PFSK-1 (cell line): ENCODE measurements at regions not wholly inside any gene's neighbourhood (a gene's known extent, or its start where the extent isn't known, plus 50 kb on each side); places are given as distances from the start of the nearest gene placed in this dataset.

Source experiments
- FOXP2 ChIP-seq: optimal IDR thresholded peaks from 2 replicates; pipeline ENCODE3; 2011; ENCODE audit warnings: borderline replicate concordance, control low read depth, inconsistent platforms; ENCODE audit not compliant: insufficient read depth; ENCODE audit errors: extremely low read length, extremely low read depth
- POLR2AphosphoS5 ChIP-seq: IDR thresholded peaks from 2 replicates; pipeline ENCODE4 v1.6.1; 2012; ENCODE audit warnings: low read depth, mild to moderate bottlenecking, control low read depth, low read length, moderate library complexity
- TAF1 ChIP-seq: IDR thresholded peaks from 2 replicates; pipeline ENCODE4 v1.6.1; 2012; ENCODE audit warnings: low read length, control low read depth, borderline replicate concordance; ENCODE audit not compliant: insufficient read depth
- TF ChIP-seq, protein P1 (sequence below), 2 experiments: IDR thresholded peaks; 2 replicates each; pipeline versions ENCODE4 v1.6.1 to v1.8.0; 2011 to 2012; ENCODE audit warnings: low read depth in 2 of 2, low read length in 2 of 2, control low read depth in 1 of 2, inconsistent platforms in 1 of 2, mild to moderate bottlenecking in 1 of 2, moderate library complexity in 1 of 2; ENCODE audit not compliant: insufficient read depth in 1 of 2

DNA sequence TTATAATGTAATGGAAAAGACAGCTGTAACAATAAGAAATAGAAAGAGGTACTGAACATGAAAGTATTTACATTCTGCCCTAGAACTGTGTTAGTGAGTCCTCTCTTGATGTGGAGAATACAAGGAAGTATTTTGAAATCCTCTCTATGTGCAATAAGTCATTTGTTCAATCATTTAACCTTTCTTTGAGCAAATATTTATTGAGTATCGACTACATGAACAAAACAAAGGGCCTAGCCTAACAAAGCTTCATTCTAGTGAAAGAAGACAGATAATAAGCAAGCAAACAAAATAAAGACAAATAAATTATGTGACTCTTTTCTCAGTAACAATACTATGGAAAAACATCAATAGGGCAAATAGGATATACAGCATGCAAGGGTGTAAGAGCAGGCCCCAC lies 354.9 kb upstream of the ATP11B start:
- no peak for TF ChIP-seq POLR2AphosphoS5
- TF ChIP-seq TAF1, result no peak
- TF ChIP-seq, protein P1, sequence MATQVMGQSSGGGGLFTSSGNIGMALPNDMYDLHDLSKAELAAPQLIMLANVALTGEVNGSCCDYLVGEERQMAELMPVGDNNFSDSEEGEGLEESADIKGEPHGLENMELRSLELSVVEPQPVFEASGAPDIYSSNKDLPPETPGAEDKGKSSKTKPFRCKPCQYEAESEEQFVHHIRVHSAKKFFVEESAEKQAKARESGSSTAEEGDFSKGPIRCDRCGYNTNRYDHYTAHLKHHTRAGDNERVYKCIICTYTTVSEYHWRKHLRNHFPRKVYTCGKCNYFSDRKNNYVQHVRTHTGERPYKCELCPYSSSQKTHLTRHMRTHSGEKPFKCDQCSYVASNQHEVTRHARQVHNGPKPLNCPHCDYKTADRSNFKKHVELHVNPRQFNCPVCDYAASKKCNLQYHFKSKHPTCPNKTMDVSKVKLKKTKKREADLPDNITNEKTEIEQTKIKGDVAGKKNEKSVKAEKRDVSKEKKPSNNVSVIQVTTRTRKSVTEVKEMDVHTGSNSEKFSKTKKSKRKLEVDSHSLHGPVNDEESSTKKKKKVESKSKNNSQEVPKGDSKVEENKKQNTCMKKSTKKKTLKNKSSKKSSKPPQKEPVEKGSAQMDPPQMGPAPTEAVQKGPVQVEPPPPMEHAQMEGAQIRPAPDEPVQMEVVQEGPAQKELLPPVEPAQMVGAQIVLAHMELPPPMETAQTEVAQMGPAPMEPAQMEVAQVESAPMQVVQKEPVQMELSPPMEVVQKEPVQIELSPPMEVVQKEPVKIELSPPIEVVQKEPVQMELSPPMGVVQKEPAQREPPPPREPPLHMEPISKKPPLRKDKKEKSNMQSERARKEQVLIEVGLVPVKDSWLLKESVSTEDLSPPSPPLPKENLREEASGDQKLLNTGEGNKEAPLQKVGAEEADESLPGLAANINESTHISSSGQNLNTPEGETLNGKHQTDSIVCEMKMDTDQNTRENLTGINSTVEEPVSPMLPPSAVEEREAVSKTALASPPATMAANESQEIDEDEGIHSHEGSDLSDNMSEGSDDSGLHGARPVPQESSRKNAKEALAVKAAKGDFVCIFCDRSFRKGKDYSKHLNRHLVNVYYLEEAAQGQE (IDR thresholded peaks at IDR 0.05; ENCODE audit: insufficient read depth in 1 of 2, low read depth in 2 of 2, low read length in 2 of 2), result no peak
- no peak for TF ChIP-seq FOXP2
